ENCODE measurements at regions not wholly inside any gene's neighbourhood (a gene's known extent, or its start where the extent isn't known, plus 50 kb on each side); places are given as distances from the start of the nearest gene placed in this dataset.

DNA sequence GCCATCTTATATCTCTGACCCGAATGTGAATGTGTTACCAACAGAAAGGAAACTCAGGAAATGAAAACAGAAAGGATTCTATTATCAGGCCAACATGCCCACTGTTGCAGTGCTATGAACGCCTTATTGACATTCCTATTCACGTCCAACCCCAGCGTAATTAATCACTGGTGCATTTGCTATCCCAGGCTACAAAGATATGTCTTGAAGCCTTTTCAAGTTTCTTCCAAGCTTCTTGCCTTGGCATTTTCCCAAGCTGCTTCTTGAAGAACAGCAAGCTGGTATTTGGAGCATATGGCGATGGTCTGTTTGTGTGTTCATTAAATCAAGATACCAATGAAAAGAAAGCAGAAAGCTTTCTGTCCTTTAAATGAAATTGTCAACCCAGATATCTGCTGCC lies 579.2 kb upstream of the ZNF462 start:
- DNase-seq (no peak), ATAC-seq (ENCODE audit: low read depth in 2 of 2) (no peak)
- Mint-ChIP-seq H3K27ac (no peak overlapping the region), H3K36me3 (no peaks in the 10 kb centered on the region), H3K27me3 (no peaks in the 10 kb centered on the region), H3K4me3 (no peak overlapping the region), H3K4me1 (no peaks in the 10 kb centered on the region), H3K9me3 (peaks cover 0 to 4% (median 0%) of the 10 kb centered on the region in 7 donors)

DNA sequence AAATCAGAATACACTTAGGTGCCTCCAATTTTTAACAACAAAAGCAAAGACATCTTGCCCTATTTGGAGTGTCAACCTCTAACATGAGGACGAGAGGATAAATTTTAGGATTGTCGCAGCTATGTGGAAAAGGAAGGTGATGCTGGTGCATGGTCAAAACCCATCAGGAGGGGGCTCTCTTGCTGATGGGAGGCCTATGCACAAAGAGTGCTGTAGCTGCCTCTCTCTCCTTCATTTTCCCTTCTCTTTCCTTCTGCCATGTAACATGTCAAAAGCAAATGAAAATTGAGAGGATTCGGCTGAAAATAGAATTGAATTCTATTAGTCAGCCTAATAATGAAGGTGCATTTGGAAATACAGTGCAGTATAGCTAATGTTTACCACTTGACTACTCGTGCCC lies 578.7 kb upstream of the ZNF462 start:
- H3K9me3 Mint-ChIP-seq, result peaks cover 0 to 3% (median 0%) of the 10 kb centered on the region in 7 donors
- H3K4me1 Mint-ChIP-seq, result no peaks in the 10 kb centered on the region
- no peak for ATAC-seq (ENCODE audit: low read depth in 2 of 2)
- no peak overlapping the region for H3K27ac Mint-ChIP-seq
- no peaks in the 10 kb centered on the region for H3K36me3 Mint-ChIP-seq
- DNase-seq, result no peak
- H3K27me3 Mint-ChIP-seq, result no peaks in the 10 kb centered on the region
- H3K4me3 Mint-ChIP-seq, result no peak overlapping the region

DNA sequence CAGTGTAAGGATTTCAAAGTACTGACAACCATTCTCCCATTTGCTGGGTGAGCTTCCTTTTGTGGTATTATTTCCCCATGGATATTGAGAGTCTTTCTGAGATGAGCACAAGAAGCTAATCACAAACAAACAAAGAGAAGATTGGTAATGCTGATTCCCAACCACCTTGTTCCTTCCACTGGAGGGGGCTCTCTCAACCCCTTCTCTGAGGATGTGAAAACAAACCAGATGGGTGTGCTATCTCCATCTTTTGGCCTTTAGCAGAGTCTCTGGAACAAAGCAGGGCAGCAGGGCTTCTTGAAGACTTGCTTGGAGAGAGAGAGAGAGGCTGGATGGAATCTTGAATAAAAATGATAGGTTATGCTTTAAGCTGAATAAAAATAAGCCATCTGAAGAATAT lies 576.7 kb upstream of the ZNF462 start:
- Mint-ChIP-seq H3K27ac (no peak overlapping the region), H3K36me3 (no peaks in the 10 kb centered on the region), H3K4me3 (no peak overlapping the region), H3K27me3 (no peaks in the 10 kb centered on the region), H3K9me3 (no peaks in the 10 kb centered on the region), H3K4me1 (no peaks in the 10 kb centered on the region)
- ATAC-seq (ENCODE audit: low read depth in 2 of 2), result no peak
- DNase-seq, result no peak

DNA sequence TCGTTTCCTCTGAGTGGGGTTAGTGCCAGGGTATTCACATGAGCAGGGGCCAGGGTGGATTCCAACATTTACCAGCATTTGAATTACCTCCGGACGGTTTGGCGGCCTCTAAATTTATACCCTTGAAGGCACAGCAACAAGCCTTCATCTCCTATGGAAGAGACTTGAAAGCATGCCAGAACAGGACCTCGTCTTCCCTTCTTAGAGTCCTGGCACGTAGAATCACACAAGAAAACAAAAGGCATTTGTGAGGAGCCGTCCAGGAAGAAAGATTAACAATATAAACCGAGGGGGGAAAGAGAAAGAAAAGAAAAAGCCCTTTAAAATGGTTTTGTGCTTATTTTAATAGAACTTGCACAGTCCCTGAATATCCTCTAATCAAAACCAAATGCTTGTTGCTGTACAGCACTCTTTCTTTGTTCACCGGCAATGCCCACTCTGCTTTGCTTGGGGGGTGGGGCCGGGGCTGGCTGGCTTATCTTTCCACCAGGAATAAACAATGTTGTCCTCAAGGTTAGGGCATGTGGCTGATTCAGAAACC lies 575.8 kb upstream of the ZNF462 start:
- Mint-ChIP-seq H3K4me1 (no peaks in the 10 kb centered on the region), H3K9me3 (no peaks in the 10 kb centered on the region), H3K27me3 (no peaks in the 10 kb centered on the region), H3K27ac (no peak overlapping the region), H3K36me3 (no peaks in the 10 kb centered on the region), H3K4me3 (no peak overlapping the region)
- no peak for ATAC-seq (ENCODE audit: low read depth in 2 of 2)
- DNase-seq, result no peak

DNA sequence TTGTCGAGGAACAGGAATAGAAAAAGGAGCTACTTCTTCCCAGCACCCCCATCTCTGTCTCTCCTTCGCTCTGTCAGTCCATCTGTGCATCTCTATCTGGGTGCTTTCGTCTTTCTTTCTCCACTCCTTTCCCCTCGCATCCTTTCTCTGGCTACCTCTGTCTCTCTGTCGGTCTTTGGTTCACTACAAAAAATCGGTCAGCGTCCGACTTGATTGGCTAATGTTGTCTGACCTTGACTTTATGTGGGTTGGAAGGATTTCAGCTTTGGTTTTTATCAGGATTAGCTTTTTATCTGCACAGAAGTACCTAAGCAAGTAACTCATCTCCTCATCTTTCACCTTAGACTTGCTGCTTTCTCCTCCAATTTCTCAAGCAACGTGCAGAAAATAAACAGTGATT lies 575.2 kb upstream of the ZNF462 start:
- Mint-ChIP-seq H3K4me3 (peak overlapping the region in 1 of 8 donors; percentile 75), H3K9me3 (no peaks in the 10 kb centered on the region), H3K36me3 (no peaks in the 10 kb centered on the region), H3K27ac (no peak overlapping the region), H3K27me3 (no peaks in the 10 kb centered on the region), H3K4me1 (no peaks in the 10 kb centered on the region)
- ATAC-seq (ENCODE audit: low read depth in 2 of 2), result no peak
- no peak for DNase-seq

DNA sequence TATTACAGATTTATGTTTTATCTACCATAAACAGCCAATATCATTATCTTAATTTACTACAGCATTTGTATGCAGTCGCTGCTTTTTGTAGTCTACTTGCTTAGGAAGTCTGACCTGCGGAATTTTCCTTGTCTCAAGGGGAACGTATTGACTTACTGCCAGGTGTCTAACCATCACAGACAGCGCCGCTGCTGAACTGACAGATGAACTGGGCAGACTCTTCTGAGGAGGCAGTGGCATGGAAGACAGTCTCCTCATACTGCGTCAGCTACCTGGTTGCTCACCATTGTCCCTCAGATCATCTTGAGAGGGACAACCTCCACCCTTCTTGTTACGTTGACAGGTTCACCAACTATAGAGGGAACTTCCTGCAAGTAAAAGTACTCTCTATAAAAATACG lies 574.3 kb upstream of the ZNF462 start:
- H3K36me3 Mint-ChIP-seq, result no peaks in the 10 kb centered on the region
- no peaks in the 10 kb centered on the region for H3K27me3 Mint-ChIP-seq
- H3K4me3 Mint-ChIP-seq, result no peak overlapping the region
- no peaks in the 10 kb centered on the region for H3K9me3 Mint-ChIP-seq
- no peak overlapping the region for H3K27ac Mint-ChIP-seq
- ATAC-seq (ENCODE audit: low read depth in 2 of 2) (no peak), DNase-seq (no peak)
- H3K4me1 Mint-ChIP-seq, result no peaks in the 10 kb centered on the region

DNA sequence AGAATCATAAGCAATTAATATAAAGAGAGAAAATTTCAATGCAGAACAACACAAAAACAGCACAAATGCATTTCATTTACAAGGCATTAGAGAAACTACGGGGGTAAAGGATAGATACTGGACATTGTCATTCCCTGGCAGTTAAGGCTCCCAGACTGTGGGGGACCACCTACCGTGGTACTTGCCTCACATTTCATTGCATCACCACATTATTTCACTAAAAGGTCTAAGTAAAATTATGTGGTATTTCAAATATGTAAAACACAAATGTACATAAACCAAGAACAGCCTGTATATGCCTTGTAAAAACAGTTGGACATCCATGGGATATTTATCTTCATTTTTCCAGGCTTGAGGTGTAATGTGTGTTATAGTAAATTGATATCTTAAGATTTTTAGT lies 571.2 kb upstream of the ZNF462 start:
- no peaks in the 10 kb centered on the region for H3K4me1 Mint-ChIP-seq
- H3K9me3 Mint-ChIP-seq, result no peaks in the 10 kb centered on the region
- no peak overlapping the region for H3K27ac Mint-ChIP-seq
- H3K27me3 Mint-ChIP-seq, result no peaks in the 10 kb centered on the region
- no peak overlapping the region for H3K4me3 Mint-ChIP-seq
- DNase-seq (no peak), ATAC-seq (ENCODE audit: low read depth in 2 of 2) (no peak)
- no peaks in the 10 kb centered on the region for H3K36me3 Mint-ChIP-seq

DNA sequence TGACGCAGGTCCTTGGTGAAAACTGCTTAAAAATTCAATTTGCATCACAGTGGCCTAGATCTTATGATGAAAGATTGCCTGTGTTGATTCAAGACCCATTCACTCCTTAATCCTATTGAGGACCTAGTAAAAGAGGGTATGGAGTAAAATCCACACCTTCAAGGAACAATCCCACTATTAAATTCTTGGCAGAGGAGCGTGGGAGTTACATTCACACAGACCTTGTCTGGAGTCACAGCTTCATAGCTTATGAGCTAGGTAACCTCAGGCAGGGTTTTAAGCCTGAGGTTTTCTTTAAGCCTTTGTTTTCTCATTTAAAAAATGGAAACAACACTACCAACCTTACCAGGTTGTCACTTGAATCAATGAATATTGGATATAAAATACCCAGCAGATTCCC lies 566.5 kb upstream of the ZNF462 start:
- no peaks in the 10 kb centered on the region for H3K4me1 Mint-ChIP-seq
- DNase-seq (no peak), ATAC-seq (ENCODE audit: low read depth in 2 of 2) (no peak)
- H3K27me3 Mint-ChIP-seq, result no peaks in the 10 kb centered on the region
- no peak overlapping the region for H3K27ac Mint-ChIP-seq
- no peaks in the 10 kb centered on the region for H3K9me3 Mint-ChIP-seq
- H3K36me3 Mint-ChIP-seq, result no peaks in the 10 kb centered on the region
- no peak overlapping the region for H3K4me3 Mint-ChIP-seq

DNA sequence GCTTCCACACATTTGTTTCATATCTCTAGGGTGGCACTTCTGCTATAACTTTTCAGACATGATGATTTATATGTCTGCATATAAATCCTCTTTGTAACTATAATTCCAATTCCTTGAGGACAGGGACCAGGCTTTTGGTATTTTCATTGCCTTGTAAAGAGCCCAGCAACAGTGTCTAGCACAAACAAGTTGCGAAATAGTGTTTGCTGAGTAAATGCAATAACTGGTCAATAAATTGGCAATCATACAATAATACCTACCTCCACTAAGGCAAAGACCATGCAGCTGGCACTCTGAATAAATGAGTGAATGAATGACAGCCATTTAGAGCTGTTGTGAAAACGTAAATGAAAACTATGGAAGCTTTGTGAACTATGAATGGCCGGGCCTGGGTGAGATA lies 564.0 kb upstream of the ZNF462 start:
- Mint-ChIP-seq H3K4me1 (no peaks in the 10 kb centered on the region), H3K4me3 (no peak overlapping the region), H3K27me3 (no peaks in the 10 kb centered on the region), H3K27ac (no peak overlapping the region), H3K36me3 (no peaks in the 10 kb centered on the region), H3K9me3 (peaks cover 0 to 5% (median 0%) of the 10 kb centered on the region in 7 donors)
- no peak for DNase-seq
- ATAC-seq (ENCODE audit: low read depth in 2 of 2), result no peak

DNA sequence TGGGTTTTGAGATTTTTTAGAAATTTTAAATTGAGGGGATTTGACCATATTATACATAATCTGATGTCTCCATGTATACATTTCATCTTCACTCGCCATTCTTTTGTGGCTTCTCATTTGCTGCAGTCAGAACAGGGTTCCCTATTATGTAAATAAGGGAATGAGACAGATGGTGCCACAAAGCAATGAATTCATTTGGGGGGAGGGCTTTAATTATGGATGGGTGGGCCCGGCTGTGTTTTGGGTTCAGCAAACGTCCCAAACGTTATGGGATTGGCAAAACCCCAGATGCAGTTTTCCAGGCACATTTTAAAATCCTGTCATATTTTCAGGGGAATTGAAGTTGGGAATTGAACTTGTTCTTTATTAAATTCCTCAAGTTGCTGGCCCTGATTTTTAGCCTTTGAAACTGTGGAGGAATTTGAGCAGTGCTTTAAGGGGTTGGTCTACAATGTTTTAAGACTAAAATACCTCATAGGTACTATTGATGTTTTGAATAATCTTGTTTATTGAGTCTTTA lies 558.5 kb upstream of the ZNF462 start:
- Mint-ChIP-seq H3K27me3 (no peaks in the 10 kb centered on the region), H3K36me3 (no peaks in the 10 kb centered on the region), H3K27ac (no peak overlapping the region), H3K4me3 (no peak overlapping the region), H3K9me3 (peaks cover 0 to 5% (median 0%) of the 10 kb centered on the region in 7 donors), H3K4me1 (peaks cover 0 to 5% (median 4%) of the 10 kb centered on the region in 3 donors)
- DNase-seq, result no peak
- no peak for ATAC-seq (ENCODE audit: low read depth in 2 of 2)

DNA sequence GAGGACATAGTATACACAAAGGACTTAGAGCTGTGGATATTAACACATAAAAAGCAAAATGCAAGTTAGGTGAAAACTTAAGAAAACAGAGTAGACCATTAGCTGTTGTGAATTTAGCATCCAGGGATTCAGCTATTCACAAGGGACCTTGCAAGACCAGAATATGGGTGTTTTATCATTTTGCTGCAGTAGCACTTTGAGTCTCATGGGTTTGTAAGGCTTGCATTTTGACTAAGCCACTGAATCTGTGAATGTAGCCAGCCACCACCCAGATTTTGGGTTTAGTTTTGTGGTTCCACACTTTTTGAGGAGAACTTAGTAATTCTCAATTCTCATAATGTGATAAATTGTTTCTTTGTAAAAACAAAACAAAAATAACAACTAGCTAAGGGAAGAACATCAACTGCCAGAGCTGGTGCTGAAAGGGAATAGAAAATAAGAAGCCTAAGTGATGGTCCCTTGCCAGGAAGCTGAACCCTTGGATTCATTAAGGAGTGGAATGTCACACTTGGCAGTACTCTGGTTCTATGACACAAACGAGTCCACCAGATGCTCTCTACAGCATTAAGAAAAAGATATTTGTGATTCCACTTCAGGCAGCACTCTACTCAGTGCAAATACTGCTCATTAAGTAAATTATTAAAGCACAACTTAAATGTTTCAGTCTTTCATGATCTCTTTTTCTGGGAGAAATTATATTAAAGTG lies 557.4 kb upstream of the ZNF462 start:
- ATAC-seq (ENCODE audit: low read depth in 2 of 2), result no peak
- DNase-seq, result no peak
- no peaks in the 10 kb centered on the region for H3K36me3 Mint-ChIP-seq
- H3K4me3 Mint-ChIP-seq, result no peak overlapping the region
- H3K4me1 Mint-ChIP-seq, result peaks cover 0 to 5% (median 4%) of the 10 kb centered on the region in 3 donors
- H3K27me3 Mint-ChIP-seq, result no peaks in the 10 kb centered on the region
- H3K27ac Mint-ChIP-seq, result no peak overlapping the region
- H3K9me3 Mint-ChIP-seq, result peaks cover 0 to 5% (median 0%) of the 10 kb centered on the region in 7 donors

DNA sequence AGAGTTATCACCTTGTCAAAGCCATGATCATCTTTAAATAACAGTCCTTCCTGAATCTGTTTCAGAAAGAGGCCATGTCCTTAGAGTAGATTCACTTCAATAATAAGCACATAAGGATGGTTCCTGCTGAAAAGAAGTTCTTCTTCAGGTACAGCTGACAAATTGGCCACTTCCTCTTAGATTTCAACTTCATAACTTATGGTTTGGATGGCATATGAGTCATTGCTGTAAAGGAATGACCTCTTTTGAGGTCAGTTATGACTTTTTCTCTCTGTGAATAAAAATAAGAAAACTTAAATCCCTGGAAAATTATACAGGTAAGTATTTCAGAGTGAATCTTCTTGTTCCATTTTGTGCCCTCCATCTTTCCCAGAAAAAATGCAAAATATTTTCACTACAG lies 555.3 kb upstream of the ZNF462 start:
- no peak overlapping the region for H3K4me3 Mint-ChIP-seq

DNA sequence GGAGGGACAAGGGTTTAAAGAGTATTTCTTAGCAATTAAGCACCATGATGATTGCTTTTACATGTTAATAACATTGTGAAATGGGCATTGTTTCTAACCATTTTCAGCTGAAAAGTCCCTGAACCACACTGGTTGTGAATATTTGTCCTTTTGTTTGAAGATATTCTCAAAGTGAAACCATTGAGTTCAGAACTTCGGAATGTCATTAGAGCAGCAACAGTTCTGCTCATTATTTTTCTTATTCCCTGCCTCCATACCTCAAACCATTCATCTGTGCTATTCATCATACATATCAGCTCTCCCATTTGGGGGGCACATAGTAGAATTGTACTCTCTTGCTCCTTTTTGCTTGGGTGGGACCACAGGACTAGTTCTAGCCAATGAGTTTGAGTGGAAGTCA lies 553.0 kb upstream of the ZNF462 start:
- ATAC-seq (ENCODE audit: low read depth in 2 of 2), result no peak
- no peaks in the 10 kb centered on the region for H3K27me3 Mint-ChIP-seq
- H3K9me3 Mint-ChIP-seq, result peaks cover 0 to 4% (median 0%) of the 10 kb centered on the region in 7 donors
- DNase-seq, result no peak
- H3K36me3 Mint-ChIP-seq, result no peaks in the 10 kb centered on the region
- H3K4me3 Mint-ChIP-seq, result peak overlapping the region in 1 of 8 donors; percentile 23
- peaks cover 0 to 5% (median 4%) of the 10 kb centered on the region in 3 donors for H3K4me1 Mint-ChIP-seq
- H3K27ac Mint-ChIP-seq, result no peak overlapping the region

More for the DNA sequence above, 555.3 kb upstream of the ZNF462 start:
- no peak for ATAC-seq (ENCODE audit: low read depth in 2 of 2)
- H3K27me3 Mint-ChIP-seq, result no peaks in the 10 kb centered on the region
- no peak for DNase-seq
- H3K36me3 Mint-ChIP-seq, result no peaks in the 10 kb centered on the region
- H3K9me3 Mint-ChIP-seq, result peaks cover 0 to 4% (median 0%) of the 10 kb centered on the region in 7 donors
- no peak overlapping the region for H3K27ac Mint-ChIP-seq
- peaks cover 0 to 5% (median 4%) of the 10 kb centered on the region in 3 donors for H3K4me1 Mint-ChIP-seq

DNA sequence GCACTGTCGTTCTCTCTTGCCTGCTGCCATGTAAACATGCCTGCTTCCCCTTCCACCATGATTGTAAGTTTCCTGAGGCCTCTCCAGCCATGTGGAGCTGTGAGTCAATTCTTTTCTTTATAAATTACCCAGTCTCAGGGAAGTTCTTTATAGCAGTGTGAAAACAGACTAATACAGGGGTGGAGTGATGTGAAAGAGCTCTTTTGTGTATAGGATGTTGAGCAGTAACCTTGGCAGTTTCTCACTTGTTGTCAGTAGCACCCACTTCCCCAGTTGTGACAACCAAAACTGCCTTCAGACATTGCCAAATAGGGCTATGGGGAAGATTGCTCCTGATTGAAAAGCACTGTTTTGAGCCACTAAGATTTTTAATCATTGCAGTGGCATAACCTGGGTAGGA lies 552.2 kb upstream of the ZNF462 start:
- Mint-ChIP-seq H3K36me3 (no peaks in the 10 kb centered on the region), H3K27me3 (no peaks in the 10 kb centered on the region), H3K27ac (no peak overlapping the region), H3K4me3 (no peak overlapping the region), H3K4me1 (peaks cover 0 to 5% (median 4%) of the 10 kb centered on the region in 3 donors), H3K9me3 (peaks cover 0 to 4% (median 0%) of the 10 kb centered on the region in 7 donors)
- ATAC-seq (ENCODE audit: low read depth in 2 of 2) (no peak), DNase-seq (no peak)

Measured in naive B cell (primary cell).